WERI-Rb-1 (cell line): ENCODE measurements at regions not wholly inside any gene's neighbourhood (a gene's known extent, or its start where the extent isn't known, plus 50 kb on each side); places are given as distances from the start of the nearest gene placed in this dataset.
A peak's percentile ranks its signal among the peaks of the same experiment; 100 is the strongest.

Source experiments
- DNase-seq: peaks from one replicate; pipeline ENCODE4 v3.0.0-alpha.2; 2020
- H3K27ac ChIP-seq: fragments of 250-450 bp; sonication (Bioruptor Pico); 2 replicates; pipeline ENCODE4 v1.5.1; 2020; ENCODE audit warnings: mild to moderate bottlenecking, moderate library complexity
- H3K27me3 ChIP-seq: fragments of 250-450 bp; sonication (Bioruptor Pico); 2 replicates; pipeline ENCODE4 v1.5.1; 2021; ENCODE audit warnings: mild to moderate bottlenecking, low read depth, moderate library complexity; ENCODE audit not compliant: insufficient read depth, severe bottlenecking
- H3K36me3 ChIP-seq: fragments of 250-450 bp; sonication (Bioruptor Pico); 2 replicates; pipeline ENCODE4 v1.5.1; 2020; ENCODE audit warnings: mild to moderate bottlenecking, moderate library complexity
- H3K4me3 ChIP-seq: 2 replicates; pipeline ENCODE4 v1.5.1; 2011; ENCODE audit warnings: low read depth, mild to moderate bottlenecking, control low read depth, low read length
- H3K9me3 ChIP-seq: fragments of 250-450 bp; sonication (Bioruptor Pico); 2 replicates; pipeline ENCODE4 v1.5.1; 2021; ENCODE audit warnings: mild to moderate bottlenecking, moderate library complexity; ENCODE audit not compliant: severe bottlenecking
- TF ChIP-seq, protein P1 (sequence below): IDR thresholded peaks from 2 replicates; pipeline ENCODE4 v1.5.1; 2011; ENCODE audit warnings: low read depth, mild to moderate bottlenecking, control low read depth, inconsistent platforms, low read length

DNA sequence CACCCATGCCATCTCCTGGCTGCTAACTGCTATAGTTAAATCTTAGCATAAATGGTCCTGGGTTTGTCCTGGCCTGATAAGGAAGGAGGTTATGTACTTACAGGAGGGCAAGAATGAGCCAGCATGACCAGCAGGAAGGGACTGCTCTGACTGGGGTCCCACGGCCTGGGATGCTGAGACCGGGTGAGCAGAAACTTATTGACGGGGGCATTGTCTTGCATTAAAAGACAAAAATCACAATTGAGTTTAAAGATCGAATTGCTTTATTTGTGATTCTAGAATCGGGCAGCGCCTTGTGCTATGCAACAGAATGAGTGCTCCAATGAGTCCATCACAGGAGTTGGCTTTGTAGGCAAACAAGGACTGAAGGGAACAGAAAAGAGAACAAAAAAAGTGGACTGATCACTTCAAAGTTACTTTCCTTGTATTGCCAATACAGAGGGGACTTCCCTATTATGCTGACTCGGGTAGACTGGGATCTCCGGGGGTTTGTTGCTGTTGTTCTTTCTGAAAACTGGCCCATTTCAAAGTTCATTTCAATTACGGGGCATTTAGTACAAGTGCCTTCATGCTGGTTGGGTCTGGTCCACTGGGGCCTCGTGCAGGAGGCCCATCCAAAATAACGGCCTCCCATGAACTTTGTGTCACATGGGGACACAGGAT, 87.1 kb upstream of the SLC66A3 start:
- TF ChIP-seq, protein P1, sequence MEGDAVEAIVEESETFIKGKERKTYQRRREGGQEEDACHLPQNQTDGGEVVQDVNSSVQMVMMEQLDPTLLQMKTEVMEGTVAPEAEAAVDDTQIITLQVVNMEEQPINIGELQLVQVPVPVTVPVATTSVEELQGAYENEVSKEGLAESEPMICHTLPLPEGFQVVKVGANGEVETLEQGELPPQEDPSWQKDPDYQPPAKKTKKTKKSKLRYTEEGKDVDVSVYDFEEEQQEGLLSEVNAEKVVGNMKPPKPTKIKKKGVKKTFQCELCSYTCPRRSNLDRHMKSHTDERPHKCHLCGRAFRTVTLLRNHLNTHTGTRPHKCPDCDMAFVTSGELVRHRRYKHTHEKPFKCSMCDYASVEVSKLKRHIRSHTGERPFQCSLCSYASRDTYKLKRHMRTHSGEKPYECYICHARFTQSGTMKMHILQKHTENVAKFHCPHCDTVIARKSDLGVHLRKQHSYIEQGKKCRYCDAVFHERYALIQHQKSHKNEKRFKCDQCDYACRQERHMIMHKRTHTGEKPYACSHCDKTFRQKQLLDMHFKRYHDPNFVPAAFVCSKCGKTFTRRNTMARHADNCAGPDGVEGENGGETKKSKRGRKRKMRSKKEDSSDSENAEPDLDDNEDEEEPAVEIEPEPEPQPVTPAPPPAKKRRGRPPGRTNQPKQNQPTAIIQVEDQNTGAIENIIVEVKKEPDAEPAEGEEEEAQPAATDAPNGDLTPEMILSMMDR: peak; percentile 30; the same call in 1 of the 2 replicates
- no peaks in the 10 kb centered on the region for H3K9me3 ChIP-seq
- no peaks in the 10 kb centered on the region for H3K36me3 ChIP-seq
- no peaks in the 10 kb centered on the region for H3K27me3 ChIP-seq
- DNase-seq: no peak
- no peak overlapping the region for H3K4me3 ChIP-seq
- H3K27ac ChIP-seq: no peak overlapping the region

DNA sequence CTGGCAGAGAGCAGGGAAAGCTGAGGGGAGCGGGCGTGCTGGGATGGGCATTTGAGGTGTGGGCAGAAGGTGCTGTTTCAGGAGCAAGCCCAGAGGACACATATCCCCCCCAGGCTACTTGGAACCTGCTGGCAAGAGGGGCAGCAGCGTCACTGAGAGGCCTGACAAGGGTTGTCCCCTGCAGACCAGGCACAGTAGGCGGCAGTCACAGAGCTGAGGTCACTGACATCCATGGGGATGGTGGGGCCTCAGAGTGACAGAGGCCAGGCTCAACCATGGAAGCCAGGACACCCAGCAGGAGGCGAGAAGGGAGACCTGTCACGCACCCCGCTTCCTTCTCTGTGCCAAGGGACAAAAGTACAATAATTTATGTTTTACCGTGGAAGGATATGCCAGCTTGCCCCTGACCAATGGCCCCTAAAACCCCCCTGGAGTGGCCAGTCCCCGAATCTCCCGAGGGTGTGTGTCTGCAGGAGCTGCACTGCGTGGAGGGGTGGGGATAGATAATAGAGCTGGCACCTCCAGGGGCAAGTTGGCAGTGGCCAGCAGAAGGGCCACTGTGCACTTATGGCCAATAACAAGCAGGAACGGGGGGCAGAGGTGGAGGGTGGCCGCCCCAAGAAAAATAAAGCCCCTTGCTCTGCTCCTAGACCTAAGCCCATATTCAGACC, 86.3 kb upstream of the SLC66A3 start:
- H3K9me3 ChIP-seq: no peaks in the 10 kb centered on the region
- TF ChIP-seq, protein P1: no peak
- H3K36me3 ChIP-seq: no peaks in the 10 kb centered on the region
- H3K27me3 ChIP-seq: no peaks in the 10 kb centered on the region
- H3K27ac ChIP-seq: no peak overlapping the region
- DNase-seq: no peak
- no peak overlapping the region for H3K4me3 ChIP-seq

DNA sequence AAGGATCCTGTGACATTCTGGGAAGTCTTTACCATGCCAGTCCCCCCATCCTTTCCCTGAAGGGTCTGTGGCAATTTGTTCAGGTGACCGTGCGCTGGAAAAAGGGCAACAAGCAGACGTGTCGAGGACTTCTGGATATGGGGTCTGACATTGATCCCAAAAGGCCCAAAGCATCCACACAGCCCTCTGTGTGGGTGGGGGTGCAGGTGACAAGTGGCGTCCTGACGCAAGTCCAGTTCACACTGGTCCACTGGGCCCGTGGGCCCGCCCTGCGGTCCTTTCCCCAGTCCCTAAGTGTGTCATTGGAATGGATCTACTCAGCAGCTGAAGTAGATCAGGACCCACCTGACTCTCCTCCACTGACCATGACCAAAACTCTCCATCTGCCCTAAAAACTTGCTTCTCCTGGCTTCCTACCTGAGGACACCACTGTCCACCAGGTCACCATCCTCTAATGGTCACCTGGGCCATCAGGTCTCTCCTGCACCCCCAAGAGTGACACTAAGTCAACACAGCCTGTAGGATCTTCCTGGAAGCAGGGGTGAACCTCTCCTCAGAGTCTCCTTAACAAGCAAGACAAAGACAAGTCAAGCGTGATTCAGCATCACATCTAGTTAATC, 85.6 kb upstream of the SLC66A3 start:
- H3K27me3 ChIP-seq: no peaks in the 10 kb centered on the region
- TF ChIP-seq, protein P1: no peak
- H3K27ac ChIP-seq: no peak overlapping the region
- no peaks in the 10 kb centered on the region for H3K36me3 ChIP-seq
- no peak overlapping the region for H3K4me3 ChIP-seq
- DNase-seq: no peak
- no peaks in the 10 kb centered on the region for H3K9me3 ChIP-seq

DNA sequence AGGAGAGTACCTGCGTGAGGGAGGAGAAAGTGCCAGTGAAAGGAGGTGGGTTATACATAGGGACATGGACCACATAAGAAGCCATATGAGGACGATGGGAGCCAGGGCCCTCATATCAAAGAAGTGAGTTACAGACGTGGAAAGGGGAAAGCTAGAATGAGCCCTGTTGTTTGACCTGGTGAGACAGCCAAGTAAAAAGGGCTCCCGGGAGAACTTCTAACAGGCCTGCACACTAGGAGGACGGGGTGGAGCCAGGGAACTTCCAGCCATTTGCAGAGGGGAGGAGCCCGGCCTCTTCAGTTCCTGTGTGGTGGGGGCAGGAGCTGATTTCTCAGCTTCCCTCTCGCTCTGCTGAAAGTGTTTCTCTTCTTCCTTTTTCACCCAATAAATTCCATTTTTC, 84.1 kb upstream of the SLC66A3 start:
- DNase-seq: no peak
- no peaks in the 10 kb centered on the region for H3K36me3 ChIP-seq
- no peak overlapping the region for H3K27ac ChIP-seq
- H3K9me3 ChIP-seq: no peaks in the 10 kb centered on the region
- no peaks in the 10 kb centered on the region for H3K27me3 ChIP-seq
- no peak overlapping the region for H3K4me3 ChIP-seq
- TF ChIP-seq, protein P1: no peak

DNA sequence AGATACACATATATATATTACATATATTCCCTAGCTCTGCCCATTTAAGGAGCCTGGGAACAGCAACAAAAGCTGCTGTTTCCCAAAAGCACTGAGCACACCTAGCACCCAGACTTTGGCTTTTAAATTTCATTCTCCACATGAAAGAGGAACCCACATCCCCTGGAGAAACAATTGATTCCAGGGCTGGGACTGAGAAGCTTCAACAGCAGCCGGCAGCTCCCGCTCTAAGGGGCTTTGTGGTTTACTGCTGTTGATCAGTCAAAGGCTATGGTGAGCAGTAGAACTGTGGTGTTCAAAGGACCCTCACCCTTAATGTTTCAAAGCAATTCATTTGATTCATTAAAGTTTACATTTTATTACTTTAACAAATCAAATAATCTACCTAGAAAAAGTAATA, 83.3 kb upstream of the SLC66A3 start:
- TF ChIP-seq, protein P1: no peak
- no peaks in the 10 kb centered on the region for H3K36me3 ChIP-seq
- no peaks in the 10 kb centered on the region for H3K27me3 ChIP-seq
- no peak for DNase-seq
- H3K27ac ChIP-seq: no peak overlapping the region
- no peaks in the 10 kb centered on the region for H3K9me3 ChIP-seq
- no peak overlapping the region for H3K4me3 ChIP-seq
